GM12873 (cell line): ENCODE measurements at regions not wholly inside any gene's neighbourhood (a gene's known extent, or its start where the extent isn't known, plus 50 kb on each side); places are given as distances from the start of the nearest gene placed in this dataset.

Experiments used
- CTCF ChIP-seq: IDR thresholded peaks from 2 replicates; pipeline ENCODE4 v1.5.1; 2012; ENCODE audit warnings: low read depth, mild to moderate bottlenecking, moderate library complexity, low read length, control low read depth; ENCODE audit not compliant: insufficient read depth; ENCODE audit errors: missing control alignments

DNA sequence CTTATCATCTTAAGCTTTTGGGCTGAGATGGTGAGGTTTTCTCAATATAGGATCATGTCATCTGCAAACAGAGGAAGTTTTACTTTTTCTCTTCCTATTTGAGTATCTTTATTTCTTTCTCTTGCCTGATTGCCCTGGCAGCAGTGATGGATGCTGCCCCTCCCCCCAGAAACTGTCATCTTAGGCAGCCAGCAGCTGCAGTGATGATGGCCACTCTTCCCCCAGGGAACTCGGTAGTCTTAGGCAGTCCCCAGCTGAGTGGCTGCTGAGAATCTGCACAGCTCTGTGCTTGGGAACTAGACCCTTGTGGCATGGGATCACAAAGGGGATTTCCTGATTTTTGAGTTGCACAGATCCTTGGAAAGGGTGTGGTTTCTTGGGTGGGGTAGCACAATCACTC lies 791.1 kb upstream of the ALCAM start:
- TF ChIP-seq CTCF = no peak

DNA sequence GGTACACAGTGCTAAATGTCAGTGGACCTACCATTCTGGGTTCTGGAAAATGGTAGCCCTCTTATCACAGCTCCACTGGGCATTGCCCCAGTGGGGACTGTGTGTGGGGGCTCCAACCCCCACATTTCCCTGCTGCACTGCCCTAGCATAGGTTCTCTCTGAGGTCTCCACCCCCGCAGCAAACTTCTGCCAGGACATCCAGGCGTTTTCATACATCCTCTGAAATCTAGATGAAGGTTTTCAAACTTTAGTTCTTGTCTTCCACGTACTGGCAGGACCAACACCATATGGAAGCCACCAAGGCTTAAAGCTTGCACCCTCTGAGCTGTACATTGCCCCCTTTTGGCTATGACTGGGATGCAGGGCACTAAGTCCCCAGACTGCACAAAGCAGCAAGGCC lies 788.2 kb upstream of the ALCAM start:
- TF ChIP-seq CTCF = no peak

- TF ChIP-seq CTCF = no peak
Observed at GRCh38 chr3:104582092-104582491, 784.6 kb upstream of the ALCAM start.

DNA sequence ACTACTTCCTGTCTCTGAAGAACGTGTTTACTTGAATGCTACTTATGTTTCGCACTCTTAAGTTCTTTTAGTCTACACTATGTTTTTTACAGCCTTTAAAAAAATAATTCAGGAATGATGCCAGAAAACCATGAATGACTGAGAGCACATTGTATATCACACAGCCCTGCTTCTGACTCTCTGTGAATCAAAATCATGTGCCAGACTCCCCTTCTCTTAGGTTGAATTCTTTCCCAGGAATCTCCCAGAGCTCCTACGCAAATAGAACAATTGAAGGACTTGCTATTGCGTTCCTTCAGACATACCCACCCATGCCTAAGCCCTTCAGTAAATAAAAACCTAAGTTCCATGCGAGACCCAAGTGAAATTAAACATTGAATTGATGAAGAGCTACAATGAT lies 782.0 kb upstream of the ALCAM start:
- TF ChIP-seq CTCF = no peak

DNA sequence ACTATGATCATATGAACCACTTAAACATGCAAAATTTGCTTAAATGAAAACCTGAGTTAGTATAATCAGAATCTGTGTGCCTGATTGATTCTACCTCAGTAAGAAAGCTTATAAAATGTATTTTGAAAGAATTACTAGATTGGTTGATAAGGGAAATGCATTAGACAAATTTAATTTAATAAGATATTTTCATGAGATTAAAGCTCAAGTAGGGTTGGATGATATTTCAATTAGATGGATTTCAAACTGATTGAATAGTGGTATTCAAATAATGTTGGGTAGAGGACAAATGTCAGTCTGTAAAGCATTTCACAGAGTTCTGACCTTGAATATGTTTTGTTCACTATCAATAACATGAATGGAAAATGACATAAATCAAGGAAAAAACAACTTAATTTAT lies 780.4 kb upstream of the ALCAM start:
- TF ChIP-seq CTCF = no peak

GRCh38 chr3:104588442-104588841 lies 778.3 kb upstream of the ALCAM start:
- no peak for TF ChIP-seq CTCF

- TF ChIP-seq CTCF = no peak
Observed at GRCh38 chr3:104591776-104592175, 774.9 kb upstream of the ALCAM start.

DNA sequence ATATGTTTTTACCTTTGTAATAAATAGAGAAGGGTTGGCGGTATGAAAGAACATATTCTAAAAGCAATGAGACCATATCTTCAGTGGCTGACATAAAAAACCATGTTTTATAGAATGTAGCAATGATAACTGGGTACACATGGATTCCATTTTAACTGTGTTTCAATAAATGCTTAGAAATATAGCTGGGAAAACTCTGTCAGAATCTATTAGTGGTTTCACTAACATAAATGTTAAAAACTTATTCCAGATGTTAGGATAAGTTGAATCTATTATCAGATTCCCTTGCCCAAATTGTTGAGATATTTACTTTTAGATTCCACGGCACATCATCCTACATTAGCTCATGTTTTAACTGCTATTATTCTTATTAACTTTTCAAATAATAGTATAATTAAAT lies 772.2 kb upstream of the ALCAM start:
- TF ChIP-seq CTCF = no peak
